ENCODE measurements at regions not wholly inside any gene's neighbourhood (a gene's known extent, or its start where the extent isn't known, plus 50 kb on each side); places are given as distances from the start of the nearest gene placed in this dataset.

GRCh38 chr20:17003170-17003870, 223.5 kb upstream of the PCSK2 start:
- H3K79me2 ChIP-seq (ENCODE audit: control insufficient read depth, insufficient read depth, low read length) = no peaks in the 10 kb centered on the region
- H3K36me3 ChIP-seq (ENCODE audit: control insufficient read depth in 2 of 2, insufficient read depth in 2 of 2, low read length in 1 of 2) = no peaks in the 10 kb centered on the region
- ATAC-seq (no peak), FAIRE-seq (no peak), DNase-seq (ENCODE audit: low read depth, low spot score) (no peak)
- CTCF ChIA-PET = interaction anchor here (0.6 kb wide), 3 partner anchors 7 to 619 kb away, joined by 3 read pairs; no protein-coding TSS in a partner anchor
- no peak overlapping the region for H3K9ac ChIP-seq (ENCODE audit: control insufficient read depth, insufficient read depth, low read length)
- no peak overlapping the region for H3K27ac ChIP-seq (ENCODE audit: control insufficient read depth, insufficient read depth)
- no peak overlapping the region for H2AFZ ChIP-seq (ENCODE audit: control insufficient read depth, low read depth, low read length)
- H3K4me1 ChIP-seq (ENCODE audit: control insufficient read depth, insufficient read depth, low read length) = no peaks in the 10 kb centered on the region
- TF ChIP-seq EZH2 (IDR thresholded peaks at IDR 0.05; ENCODE audit: borderline replicate concordance, control insufficient read depth, low read depth, low read length) (no peak), RCOR1 (conservative IDR thresholded peaks at IDR 0.05; ENCODE audit: low read depth, low read length) (no peak), HCFC1 (IDR thresholded peaks at IDR 0.05; ENCODE audit: low read length) (no peak), MLLT1 (IDR thresholded peaks at IDR 0.05) (no peak), ZNF384 (IDR thresholded peaks at IDR 0.05; ENCODE audit: borderline replicate concordance, low read depth, low read length) (no peak), ELK1 (IDR thresholded peaks at IDR 0.05; ENCODE audit: low read depth, low read length) (no peak), PRDM15 (CRISPR knock-in tag; IDR thresholded peaks at IDR 0.05) (no peak), MTA3 (IDR thresholded peaks at IDR 0.05; ENCODE audit: borderline replicate concordance, low read length) (no peak), YY1 (IDR thresholded peaks at IDR 0.05; ENCODE audit: low read depth, low read length) (no peak), TCF3 (IDR thresholded peaks at IDR 0.05; ENCODE audit: borderline replicate concordance, insufficient read depth, low read depth, low read length) (no peak), ZNF24 (IDR thresholded peaks at IDR 0.05) (no peak), ZSCAN29 (IDR thresholded peaks at IDR 0.05) (no peak), PKNOX1 (IDR thresholded peaks at IDR 0.05) (no peak), IRF5 (IDR thresholded peaks at IDR 0.05; ENCODE audit: borderline replicate concordance) (no peak), HDGF (IDR thresholded peaks at IDR 0.05) (no peak)
- H3K4me2 ChIP-seq (ENCODE audit: control insufficient read depth, insufficient read depth) = no peak overlapping the region
- no TSS peak for BruUV-seq (replicated peaks)
- RAD21 ChIA-PET (ENCODE audit: unreplicated experiment) = no interaction called here
- SMC1A ChIA-PET (ENCODE audit: uncharacterized antibody, unreplicated experiment) = interaction anchor here (2.0 kb wide), 1 partner anchor 15 kb away, joined by 5 read pairs; no protein-coding TSS in a partner anchor
- POLR2A ChIA-PET = no interaction called here
- in situ Hi-C loops (cut with MboI) = no loop called here
- no peaks in the 10 kb centered on the region for H3K27me3 ChIP-seq (replicated peaks in 1 of 2; ENCODE audit: control insufficient read depth in 2 of 2, insufficient read depth in 2 of 2, low read length in 1 of 2)
- H4K20me1 ChIP-seq (ENCODE audit: control insufficient read depth, insufficient read depth) = no peaks in the 10 kb centered on the region
- H3K4me3 ChIP-seq = no peak overlapping the region
- H3K9me3 ChIP-seq (replicated peaks; ENCODE audit: control insufficient read depth, insufficient read depth, low read length) = no peaks in the 10 kb centered on the region
- WGBS (ENCODE audit: insufficient coverage, insufficient replicate concordance, low lambda C conversion rate, missing lambda C conversion rate) = 20% methylated on average over 7 of the region's 7 CpGs
- intact Hi-C loops (cut with micrococcal nuclease; ENCODE audit: unreplicated experiment) = loop anchor here (10.0 kb wide), 1 partner anchor 81 kb away; no protein-coding TSS in a partner anchor
